ENCODE measurements at regions not wholly inside any gene's neighbourhood (a gene's known extent, or its start where the extent isn't known, plus 50 kb on each side); places are given as distances from the start of the nearest gene placed in this dataset.

DNA sequence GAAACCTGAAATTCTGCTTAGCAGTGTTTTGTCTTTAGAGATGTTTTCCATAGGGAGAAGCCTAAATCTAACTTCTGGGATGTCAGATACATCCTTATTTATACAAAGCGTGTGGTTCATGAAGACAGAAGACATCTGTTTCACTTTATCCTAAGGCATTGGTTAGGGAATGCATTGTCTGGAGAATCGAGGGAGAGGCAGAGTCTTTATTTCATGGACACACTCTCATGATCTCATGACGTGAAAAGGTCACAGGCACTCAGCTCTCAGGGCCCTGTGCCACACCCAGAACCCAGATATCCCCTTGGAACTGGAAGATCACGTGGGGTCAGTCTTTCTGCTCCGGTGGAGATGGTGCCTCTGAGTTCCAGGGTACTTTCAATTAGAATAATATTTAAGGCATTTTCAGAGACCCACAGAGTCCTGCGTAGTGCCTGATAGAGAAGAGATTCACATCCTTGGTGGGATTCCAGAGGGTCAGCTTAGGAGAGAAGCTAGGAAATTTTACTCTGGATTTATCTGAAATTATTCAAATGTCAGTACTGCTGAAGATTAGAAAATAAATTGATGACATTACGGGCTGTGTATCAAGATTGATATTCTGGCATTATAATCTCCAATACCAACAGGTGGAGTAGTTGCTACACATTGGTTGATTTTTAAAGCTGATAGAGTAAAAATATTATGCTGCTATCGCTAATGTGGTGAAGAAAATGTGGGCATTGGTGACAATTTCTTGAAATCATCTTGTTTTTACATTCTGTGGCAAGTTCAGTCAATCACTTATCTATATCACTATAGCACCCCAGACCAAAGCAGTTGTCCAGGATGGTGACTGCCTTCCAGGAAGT is 378.3 kb downstream of the MTRR start:
- ChIA-PET POLR2A (no interaction called here), CTCF (no interaction called here)
- DNase-seq: no peak
- Mint-ChIP-seq H3K27ac (no peak overlapping the region), H3K9me3 (peaks cover 6% of the 10 kb centered on the region), H3K36me3 (ENCODE audit: low read depth) (no peaks in the 10 kb centered on the region), H3K4me1 (no peaks in the 10 kb centered on the region), H3K27me3 (no peaks in the 10 kb centered on the region), H3K4me3 (no peak overlapping the region)

DNA sequence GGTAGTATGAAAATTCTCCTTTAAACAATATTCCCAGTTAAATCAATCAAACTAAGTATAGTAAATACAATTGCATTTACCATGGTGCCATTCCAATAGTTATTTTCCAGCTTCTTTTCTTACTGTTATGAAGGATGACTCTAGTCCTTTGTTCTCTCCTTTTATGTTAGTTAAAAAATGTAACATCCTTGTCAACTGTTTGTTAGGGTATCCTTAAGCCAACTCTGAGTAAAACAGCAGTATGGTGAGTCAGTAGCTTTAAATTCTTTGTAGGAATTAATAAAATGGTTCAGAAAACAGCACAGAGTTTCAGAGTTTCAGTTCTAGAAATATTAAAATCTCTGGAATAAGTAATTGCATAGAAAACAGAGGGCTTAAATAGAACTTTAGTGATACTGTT is 384.4 kb downstream of the MTRR start:
- ChIA-PET POLR2A (interaction anchor here (0.5 kb wide), 1 partner anchor 507 kb away, joined by 3 read pairs; no protein-coding TSS in a partner anchor), CTCF (no interaction called here)
- H3K27ac Mint-ChIP-seq: no peak overlapping the region
- no peak for DNase-seq
- H3K9me3 Mint-ChIP-seq: no peaks in the 10 kb centered on the region
- no peaks in the 10 kb centered on the region for H3K4me1 Mint-ChIP-seq
- H3K27me3 Mint-ChIP-seq: no peaks in the 10 kb centered on the region
- no peaks in the 10 kb centered on the region for H3K36me3 Mint-ChIP-seq (ENCODE audit: low read depth)
- H3K4me3 Mint-ChIP-seq: no peak overlapping the region

DNA sequence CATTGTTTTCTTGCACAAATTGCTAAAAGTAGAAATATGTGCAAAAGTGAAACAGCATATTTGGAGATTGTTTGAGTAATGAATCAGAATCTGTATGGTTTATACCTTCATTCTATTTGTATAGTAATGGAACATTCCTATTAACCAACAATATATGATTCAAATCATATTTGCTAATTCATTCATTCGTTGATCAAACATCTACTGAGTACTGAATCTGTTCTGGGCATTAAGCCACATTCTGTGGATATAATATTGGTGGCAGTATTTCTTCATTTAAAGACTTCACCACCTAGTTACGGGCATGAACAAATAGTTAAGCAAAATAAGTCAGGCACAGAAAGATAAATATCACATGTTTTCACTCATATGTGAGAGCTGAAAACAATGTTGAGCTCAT is 385.7 kb downstream of the MTRR start:
- DNase-seq: no peak
- no peaks in the 10 kb centered on the region for H3K36me3 Mint-ChIP-seq (ENCODE audit: low read depth)
- H3K9me3 Mint-ChIP-seq: no peaks in the 10 kb centered on the region
- no peak overlapping the region for H3K4me3 Mint-ChIP-seq
- no peak overlapping the region for H3K27ac Mint-ChIP-seq
- no peaks in the 10 kb centered on the region for H3K4me1 Mint-ChIP-seq
- no peaks in the 10 kb centered on the region for H3K27me3 Mint-ChIP-seq
- POLR2A ChIA-PET: no interaction called here
- CTCF ChIA-PET: no interaction called here

DNA sequence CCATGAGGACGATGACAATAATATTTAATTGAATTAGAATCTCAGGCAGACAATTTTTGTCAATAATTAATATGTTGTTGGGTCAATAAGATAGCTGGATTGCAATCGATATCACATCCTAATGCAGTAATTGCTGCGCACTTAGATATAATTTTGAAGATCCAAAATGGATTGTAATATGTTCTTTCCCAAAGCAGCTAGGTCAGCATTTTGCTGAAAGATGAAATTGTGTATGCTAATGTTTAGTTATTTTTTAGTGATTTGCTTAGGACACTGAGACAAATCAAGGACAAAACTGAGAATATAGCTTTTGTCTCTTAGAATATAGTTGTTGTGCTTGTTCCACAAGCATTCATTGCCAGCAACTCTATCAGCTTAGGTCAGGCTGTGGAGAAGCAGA is 389.9 kb downstream of the MTRR start:
- H3K9me3 Mint-ChIP-seq: no peaks in the 10 kb centered on the region
- no peak overlapping the region for H3K27ac Mint-ChIP-seq
- DNase-seq: no peak
- H3K36me3 Mint-ChIP-seq (ENCODE audit: low read depth): no peaks in the 10 kb centered on the region
- no peak overlapping the region for H3K4me3 Mint-ChIP-seq
- CTCF ChIA-PET: no interaction called here
- H3K27me3 Mint-ChIP-seq: no peaks in the 10 kb centered on the region
- POLR2A ChIA-PET: no interaction called here
- no peaks in the 10 kb centered on the region for H3K4me1 Mint-ChIP-seq

DNA sequence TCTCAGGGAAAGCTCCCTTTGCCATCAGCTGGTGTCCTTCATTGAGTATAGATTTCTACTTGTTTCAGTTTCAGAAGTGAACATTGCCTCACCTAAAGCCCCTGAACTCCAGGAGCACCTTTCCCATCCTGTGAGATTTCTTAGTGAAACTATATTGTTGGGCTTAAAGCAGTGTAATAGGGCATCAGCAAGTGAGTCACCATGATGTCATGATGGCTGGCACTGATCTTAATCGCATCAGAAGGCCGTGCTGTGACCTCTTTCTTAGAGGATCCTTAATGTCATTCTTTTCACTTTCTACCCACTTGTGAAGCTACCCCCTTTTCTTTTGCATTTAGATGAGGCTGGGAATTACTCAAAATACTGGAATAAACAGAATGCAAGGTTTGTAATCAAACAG is 401.3 kb downstream of the MTRR start:
- H3K27me3 Mint-ChIP-seq: no peaks in the 10 kb centered on the region
- ChIA-PET POLR2A (no interaction called here), CTCF (no interaction called here)
- H3K4me1 Mint-ChIP-seq: no peaks in the 10 kb centered on the region
- no peak for DNase-seq
- no peak overlapping the region for H3K4me3 Mint-ChIP-seq
- H3K9me3 Mint-ChIP-seq: peaks cover 15% of the 10 kb centered on the region
- H3K27ac Mint-ChIP-seq: no peak overlapping the region
- no peaks in the 10 kb centered on the region for H3K36me3 Mint-ChIP-seq (ENCODE audit: low read depth)

DNA sequence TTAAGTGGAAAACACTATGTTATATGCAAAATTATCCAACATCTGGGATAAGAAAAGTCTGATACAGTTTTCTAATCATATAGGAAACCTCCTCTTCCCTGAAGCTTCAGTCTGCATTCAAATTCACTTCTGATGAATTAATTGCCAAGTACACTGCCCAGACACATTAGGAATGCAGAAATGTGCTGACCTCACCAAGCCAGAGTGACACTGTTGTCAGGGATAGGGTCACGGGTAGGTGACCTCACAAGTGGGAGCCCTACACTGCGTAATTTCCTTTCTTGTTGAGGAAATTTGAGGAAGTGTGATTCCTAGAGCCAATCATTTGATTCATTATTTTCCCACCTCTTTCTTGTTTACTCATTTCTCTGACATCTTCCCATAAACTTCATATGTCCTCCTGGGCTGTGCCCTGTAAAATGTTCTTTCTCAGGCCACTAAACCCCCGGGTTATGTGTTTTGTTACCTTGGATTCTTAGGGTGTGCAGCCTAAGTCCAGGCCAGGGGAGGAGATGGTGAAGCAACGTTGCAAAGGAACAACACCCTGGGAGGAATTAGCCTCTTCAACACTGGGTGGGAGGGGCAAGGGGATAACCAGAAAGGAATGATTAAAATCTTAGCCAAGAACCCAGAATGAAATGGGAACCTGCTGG is 411.9 kb downstream of the MTRR start:
- Mint-ChIP-seq H3K27me3 (no peaks in the 10 kb centered on the region), H3K4me3 (no peak overlapping the region), H3K36me3 (ENCODE audit: low read depth) (no peaks in the 10 kb centered on the region), H3K4me1 (no peaks in the 10 kb centered on the region), H3K9me3 (no peaks in the 10 kb centered on the region), H3K27ac (no peak overlapping the region)
- DNase-seq: no peak
- ChIA-PET POLR2A (no interaction called here), CTCF (no interaction called here)

DNA sequence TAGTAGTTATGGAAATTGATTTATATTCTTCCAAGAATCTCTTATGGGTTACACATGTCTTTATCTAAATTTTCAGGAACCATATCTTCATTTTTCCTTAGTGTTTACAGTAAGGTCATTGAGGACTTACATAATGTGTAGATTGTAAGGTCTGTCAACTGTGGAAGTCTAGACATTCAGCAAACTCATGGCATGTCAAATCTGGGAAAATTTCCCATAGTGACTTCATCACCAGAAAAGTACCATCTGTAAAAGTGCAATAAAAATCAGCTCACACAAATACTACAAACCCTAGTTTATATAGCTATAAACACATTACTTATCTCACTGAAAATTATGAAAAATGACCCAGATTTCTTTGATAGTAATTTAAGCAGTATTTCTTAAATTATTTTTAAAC is 419.4 kb downstream of the MTRR start:
- DNase-seq: no peak
- no peaks in the 10 kb centered on the region for H3K36me3 Mint-ChIP-seq (ENCODE audit: low read depth)
- no peaks in the 10 kb centered on the region for H3K4me1 Mint-ChIP-seq
- H3K27me3 Mint-ChIP-seq: no peaks in the 10 kb centered on the region
- no peaks in the 10 kb centered on the region for H3K9me3 Mint-ChIP-seq
- ChIA-PET POLR2A (no interaction called here), CTCF (no interaction called here)
- H3K27ac Mint-ChIP-seq: no peak overlapping the region
- H3K4me3 Mint-ChIP-seq: no peak overlapping the region

DNA sequence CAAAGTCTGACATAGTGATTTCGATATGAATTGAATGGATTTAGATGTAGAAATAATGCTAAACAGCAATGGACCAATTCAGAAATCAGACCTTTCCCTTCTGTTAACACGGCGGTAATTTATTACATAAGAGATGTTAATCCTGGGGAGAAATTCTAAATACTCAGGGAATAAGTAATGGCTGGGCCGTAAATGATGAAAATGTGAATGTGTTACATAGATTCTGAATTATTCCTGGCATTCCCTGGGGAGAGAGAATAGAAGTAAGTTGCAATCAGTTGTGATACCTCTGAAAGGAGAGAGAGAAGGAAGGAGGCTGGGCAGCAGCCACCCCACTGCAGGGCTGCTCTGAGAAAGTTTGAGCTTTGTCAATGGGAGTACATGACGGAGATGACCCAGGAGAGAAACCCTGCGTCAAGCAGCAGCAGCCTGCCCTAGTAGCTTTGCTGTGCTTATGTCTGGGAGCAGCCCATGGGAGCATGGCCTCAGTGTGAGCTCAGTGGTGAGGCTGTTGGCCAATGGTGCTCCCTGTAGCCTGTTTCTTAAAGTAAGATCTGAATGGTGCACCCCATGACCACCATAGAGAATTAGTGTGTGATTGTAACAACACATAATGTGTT is 420.1 kb downstream of the MTRR start:
- Mint-ChIP-seq H3K36me3 (ENCODE audit: low read depth) (no peaks in the 10 kb centered on the region), H3K27me3 (no peaks in the 10 kb centered on the region), H3K9me3 (no peaks in the 10 kb centered on the region), H3K27ac (no peak overlapping the region), H3K4me1 (no peaks in the 10 kb centered on the region), H3K4me3 (no peak overlapping the region)
- CTCF ChIA-PET: no interaction called here
- POLR2A ChIA-PET: no interaction called here
- DNase-seq: no peak

DNA sequence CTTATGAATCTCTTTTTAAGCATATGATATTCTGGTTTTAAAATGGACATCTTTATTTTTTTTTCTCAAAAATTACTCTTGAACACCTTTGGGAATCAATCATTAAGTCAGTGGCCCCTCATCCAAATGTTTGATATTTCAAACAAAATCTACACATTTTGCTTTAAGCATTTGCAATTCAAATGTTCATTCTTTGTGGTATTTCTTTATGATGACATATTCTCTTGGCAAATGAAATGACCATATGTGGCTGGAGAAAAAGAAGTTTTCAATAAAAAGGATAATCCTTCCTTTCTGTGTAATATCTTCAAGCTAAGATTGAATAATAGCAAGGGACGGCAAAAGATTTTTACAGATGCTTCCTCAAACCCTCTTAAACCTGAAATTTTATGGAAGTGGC is 420.8 kb downstream of the MTRR start:
- Mint-ChIP-seq H3K27me3 (no peaks in the 10 kb centered on the region), H3K36me3 (ENCODE audit: low read depth) (no peaks in the 10 kb centered on the region), H3K4me1 (no peaks in the 10 kb centered on the region), H3K4me3 (no peak overlapping the region), H3K9me3 (no peaks in the 10 kb centered on the region), H3K27ac (no peak overlapping the region)
- POLR2A ChIA-PET: no interaction called here
- CTCF ChIA-PET: no interaction called here
- DNase-seq: no peak

DNA sequence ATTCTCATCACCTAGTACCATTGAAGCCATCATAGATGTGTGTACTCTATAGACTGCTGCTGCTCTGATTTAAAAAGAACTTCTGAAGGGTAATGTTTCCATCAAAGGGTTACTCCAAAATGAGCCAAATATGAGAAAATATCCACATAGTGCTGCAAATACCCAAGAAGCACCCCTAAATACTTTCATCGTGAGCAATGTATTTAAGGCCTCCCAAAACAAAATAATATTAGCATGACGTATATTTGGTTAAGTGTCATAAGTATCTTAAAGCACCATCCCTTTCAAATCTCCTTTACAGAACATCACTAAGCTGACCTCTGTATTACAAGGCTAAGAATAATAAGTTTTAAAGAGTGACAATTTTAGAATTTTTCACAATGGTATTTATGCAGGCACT is 421.8 kb downstream of the MTRR start:
- Mint-ChIP-seq H3K4me3 (no peak overlapping the region), H3K9me3 (no peaks in the 10 kb centered on the region), H3K27me3 (no peaks in the 10 kb centered on the region), H3K36me3 (ENCODE audit: low read depth) (no peaks in the 10 kb centered on the region), H3K4me1 (no peaks in the 10 kb centered on the region), H3K27ac (no peak overlapping the region)
- ChIA-PET POLR2A (no interaction called here), CTCF (no interaction called here)
- no peak for DNase-seq

DNA sequence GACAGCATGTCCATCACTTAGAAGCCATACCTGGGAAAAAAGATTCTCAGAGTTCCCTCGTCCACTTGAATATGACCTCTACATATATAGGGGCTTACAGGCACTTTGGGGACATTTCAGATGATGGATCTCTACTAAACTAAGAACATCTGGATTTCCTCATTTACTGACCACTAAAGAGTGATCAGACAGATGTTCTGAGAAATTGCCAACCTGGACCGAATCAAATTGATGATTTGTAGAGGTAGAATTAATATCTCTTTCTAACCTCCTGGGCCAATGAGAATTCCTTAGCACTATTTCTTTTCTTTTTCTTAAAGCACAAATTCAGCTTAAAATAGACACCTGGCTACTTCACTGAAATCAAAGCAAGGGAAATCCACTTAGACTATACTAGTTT is 422.7 kb downstream of the MTRR start:
- no peak overlapping the region for H3K27ac Mint-ChIP-seq
- ChIA-PET POLR2A (no interaction called here), CTCF (no interaction called here)
- H3K27me3 Mint-ChIP-seq: no peaks in the 10 kb centered on the region
- DNase-seq: no peak
- H3K4me3 Mint-ChIP-seq: no peak overlapping the region
- no peaks in the 10 kb centered on the region for H3K4me1 Mint-ChIP-seq
- H3K9me3 Mint-ChIP-seq: no peaks in the 10 kb centered on the region
- no peaks in the 10 kb centered on the region for H3K36me3 Mint-ChIP-seq (ENCODE audit: low read depth)

DNA sequence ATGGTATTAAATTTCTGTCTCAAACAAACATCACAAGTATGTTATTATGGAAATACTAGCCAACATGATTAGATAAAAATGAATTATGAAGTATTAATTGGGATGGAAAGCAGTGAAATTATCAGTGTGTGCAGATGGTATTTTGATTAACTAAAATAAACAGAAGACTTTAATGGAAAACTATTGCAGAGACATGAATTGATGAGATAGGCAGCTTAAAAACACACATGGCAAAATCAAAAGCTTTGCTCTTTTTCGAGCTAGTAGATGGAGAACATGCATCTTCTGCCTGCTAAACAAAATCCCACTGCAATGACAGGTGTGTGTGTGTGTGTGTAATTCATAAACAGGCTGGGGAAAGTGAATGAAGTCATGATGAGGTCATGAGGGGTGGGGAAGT is 426.2 kb downstream of the MTRR start:
- Mint-ChIP-seq H3K36me3 (ENCODE audit: low read depth) (no peaks in the 10 kb centered on the region), H3K27me3 (no peaks in the 10 kb centered on the region), H3K4me1 (no peaks in the 10 kb centered on the region), H3K4me3 (no peak overlapping the region), H3K9me3 (peaks cover 2% of the 10 kb centered on the region), H3K27ac (no peak overlapping the region)
- ChIA-PET CTCF (no interaction called here), POLR2A (no interaction called here)
- no peak for DNase-seq

DNA sequence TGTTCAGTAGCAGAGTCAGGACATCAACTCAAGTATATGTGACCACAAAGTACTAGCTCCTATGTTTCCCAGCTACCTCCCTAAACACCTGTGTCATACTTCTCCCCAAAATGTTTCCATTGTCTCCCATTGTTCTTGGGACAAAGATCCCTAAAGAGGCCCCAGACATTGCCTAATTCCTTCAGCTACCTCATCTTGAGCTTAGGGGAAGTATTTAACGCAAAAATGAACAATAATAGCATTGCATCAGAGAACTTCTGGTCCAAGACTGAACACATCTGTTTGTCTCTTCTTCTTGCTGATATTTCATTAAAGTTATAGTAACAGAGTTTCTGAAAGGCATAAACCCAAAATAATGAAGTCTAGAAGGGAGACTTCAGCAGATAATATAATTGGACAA is 430.8 kb downstream of the MTRR start:
- Mint-ChIP-seq H3K27ac (no peak overlapping the region), H3K4me3 (no peak overlapping the region), H3K4me1 (no peaks in the 10 kb centered on the region), H3K36me3 (ENCODE audit: low read depth) (no peaks in the 10 kb centered on the region), H3K9me3 (peaks cover 5% of the 10 kb centered on the region), H3K27me3 (no peaks in the 10 kb centered on the region)
- no peak for DNase-seq
- ChIA-PET POLR2A (no interaction called here), CTCF (no interaction called here)

DNA sequence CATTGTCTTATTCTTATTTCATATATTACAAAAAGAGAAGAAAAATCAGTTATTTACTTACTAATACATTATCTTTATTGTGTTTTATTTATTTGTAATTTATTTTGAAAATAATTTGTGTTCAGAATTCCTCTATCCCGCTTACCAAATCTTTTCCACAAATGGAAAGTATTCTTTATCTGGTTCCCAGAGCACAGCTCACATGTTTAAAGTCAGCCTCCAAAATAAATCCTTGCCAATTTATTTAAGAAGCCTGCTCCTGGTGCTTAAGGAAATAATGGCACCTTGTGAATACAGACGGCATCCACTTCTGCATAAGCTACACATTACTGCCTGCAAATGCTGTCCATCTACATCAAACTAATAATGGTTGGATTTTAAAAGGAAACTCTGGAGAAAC is 435.4 kb downstream of the MTRR start:
- H3K36me3 Mint-ChIP-seq (ENCODE audit: low read depth): no peaks in the 10 kb centered on the region
- ChIA-PET CTCF (no interaction called here), POLR2A (no interaction called here)
- H3K9me3 Mint-ChIP-seq: peaks cover 22% of the 10 kb centered on the region
- no peak overlapping the region for H3K27ac Mint-ChIP-seq
- no peak for DNase-seq
- no peak overlapping the region for H3K4me3 Mint-ChIP-seq
- H3K4me1 Mint-ChIP-seq: no peaks in the 10 kb centered on the region
- H3K27me3 Mint-ChIP-seq: no peaks in the 10 kb centered on the region

Measured in activated CD4-positive, alpha-beta memory T cell treated with anti-CD3 and anti-CD28 coated beads, Interleukin-2, amount 10 ng/mL, durations not matched to agents 7 days and 5 days (primary cell).